ENCODE measurements at regions not wholly inside any gene's neighbourhood (a gene's known extent, or its start where the extent isn't known, plus 50 kb on each side); places are given as distances from the start of the nearest gene placed in this dataset.

- TF ChIP-seq POLR2AphosphoS5 (IDR thresholded peaks at IDR 0.05; ENCODE audit: low read depth, low read length) (no peak), CTCF (IDR thresholded peaks at IDR 0.05 in 2 of 3, conservative IDR thresholded peaks at IDR 0.05 in 1 of 3; ENCODE audit: borderline replicate concordance in 1 of 3, insufficient read depth in 1 of 3, low read depth in 2 of 3, low read length in 2 of 3) (no peak), ELF1 (IDR thresholded peaks at IDR 0.05; ENCODE audit: borderline replicate concordance, low read depth) (no peak), POLR2A (IDR thresholded peaks at IDR 0.05; ENCODE audit: borderline replicate concordance, extremely low read depth, insufficient read depth, insufficient read length) (no peak), EZH2phosphoT487 (IDR thresholded peaks at IDR 0.05; ENCODE audit: borderline replicate concordance) (no peak), ZNF274 (IDR thresholded peaks at IDR 0.05; ENCODE audit: low read depth, low read length) (no peak)
These were observed 158.0 kb downstream of the TENT5A start for GRCh38 chr6:81594501-81594900.
